Tibial nerve (tissue), 4 donors: ENCODE measurements at regions not wholly inside any gene's neighbourhood (a gene's known extent, or its start where the extent isn't known, plus 50 kb on each side); places are given as distances from the start of the nearest gene placed in this dataset.

Experiments used
- EP300 ChIP-seq, 2 donors: sonication (generic); formaldehyde crosslinking; IDR thresholded peaks; one replicate each; pipeline ENCODE4 v1.6.1; 2017; ENCODE audit warnings: antibody characterized with exemption in 2 of 2, mild to moderate bottlenecking in 1 of 2
- POLR2A ChIP-seq, 2 donors: fragments of 450-650 bp; IDR thresholded peaks; one replicate each; pipeline ENCODE4 v1.6.1; 2017; ENCODE audit warnings: antibody characterized with exemption in 2 of 2, mild to moderate bottlenecking in 2 of 2, moderate library complexity in 2 of 2
- TF ChIP-seq, protein P1 (sequence below), 5 experiments: fragments of 200-600 bp in 3 of 5; fragments of 450-650 bp in 2 of 5; sonication (generic) in 3 of 5; IDR thresholded peaks; one replicate each; pipeline ENCODE4 v1.5.1; 2016 to 2019; ENCODE audit warnings: antibody characterized with exemption in 5 of 5, mild to moderate bottlenecking in 3 of 5, moderate library complexity in 2 of 5

GRCh38 chr1:219031809-219032208, 141.9 kb upstream of the LYPLAL1 start:
- TF ChIP-seq, protein P1, sequence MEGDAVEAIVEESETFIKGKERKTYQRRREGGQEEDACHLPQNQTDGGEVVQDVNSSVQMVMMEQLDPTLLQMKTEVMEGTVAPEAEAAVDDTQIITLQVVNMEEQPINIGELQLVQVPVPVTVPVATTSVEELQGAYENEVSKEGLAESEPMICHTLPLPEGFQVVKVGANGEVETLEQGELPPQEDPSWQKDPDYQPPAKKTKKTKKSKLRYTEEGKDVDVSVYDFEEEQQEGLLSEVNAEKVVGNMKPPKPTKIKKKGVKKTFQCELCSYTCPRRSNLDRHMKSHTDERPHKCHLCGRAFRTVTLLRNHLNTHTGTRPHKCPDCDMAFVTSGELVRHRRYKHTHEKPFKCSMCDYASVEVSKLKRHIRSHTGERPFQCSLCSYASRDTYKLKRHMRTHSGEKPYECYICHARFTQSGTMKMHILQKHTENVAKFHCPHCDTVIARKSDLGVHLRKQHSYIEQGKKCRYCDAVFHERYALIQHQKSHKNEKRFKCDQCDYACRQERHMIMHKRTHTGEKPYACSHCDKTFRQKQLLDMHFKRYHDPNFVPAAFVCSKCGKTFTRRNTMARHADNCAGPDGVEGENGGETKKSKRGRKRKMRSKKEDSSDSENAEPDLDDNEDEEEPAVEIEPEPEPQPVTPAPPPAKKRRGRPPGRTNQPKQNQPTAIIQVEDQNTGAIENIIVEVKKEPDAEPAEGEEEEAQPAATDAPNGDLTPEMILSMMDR (IDR thresholded peaks at IDR 0.05) = no peak
- TF ChIP-seq POLR2A (IDR thresholded peaks at IDR 0.05) (no peak), EP300 (IDR thresholded peaks at IDR 0.05) (no peak)
